Natural killer cell (primary cell): ENCODE measurements at regions not wholly inside any gene's neighbourhood (a gene's known extent, or its start where the extent isn't known, plus 50 kb on each side); places are given as distances from the start of the nearest gene placed in this dataset.

Experiments used
- ATAC-seq, 3 donors: fragments of 150-1000 bp in 2 of 3; fragments of 200-7000 bp in 1 of 3; cut with Tn5 transposase; 1 replicate in 1 of 3; 2 replicates in 2 of 3; pipeline ENCODE4 v1.10.0; 2021; ENCODE audit warnings: mild to moderate bottlenecking in 2 of 3, moderate library complexity in 2 of 3
- DNase-seq, 2 donors: peaks; one replicate each; pipeline versions ENCODE4 v3.0.0 to v3.0.0-alpha.2; 2013 to 2021; ENCODE audit warnings: mixed read lengths in 1 of 2
- H3K27ac ChIP-seq: one replicate; pipeline ENCODE4 v1.5.1; 2013; ENCODE audit warnings: mild to moderate bottlenecking, low read length
- H3K27me3 ChIP-seq: one replicate; pipeline ENCODE4 v1.6.1; 2013; ENCODE audit warnings: low read length; ENCODE audit not compliant: control insufficient read depth, insufficient read depth
- H3K36me3 ChIP-seq: one replicate; pipeline ENCODE4 v1.6.1; 2013; ENCODE audit warnings: low read length; ENCODE audit not compliant: control insufficient read depth, insufficient read depth
- H3K4me1 ChIP-seq: one replicate; pipeline ENCODE4 v1.6.1; 2013; ENCODE audit warnings: low read length; ENCODE audit not compliant: control insufficient read depth, insufficient read depth
- H3K4me3 ChIP-seq: one replicate; pipeline ENCODE4 v1.5.1; 2013; ENCODE audit warnings: low read length
- H3K9me3 ChIP-seq: one replicate; pipeline ENCODE4 v1.6.1; 2013; ENCODE audit warnings: low read length; ENCODE audit not compliant: control insufficient read depth, insufficient read depth
- H3K27ac Mint-ChIP-seq, 2 donors: one replicate each; pipeline ENCODE4 v1.8.0; 2022; ENCODE audit warnings: mild to moderate bottlenecking in 2 of 2, mixed read lengths in 2 of 2, moderate library complexity in 1 of 2
- H3K27me3 Mint-ChIP-seq, 2 donors: one replicate each; pipeline ENCODE4 v1.8.0; 2022; ENCODE audit warnings: low read depth in 2 of 2, mixed read lengths in 2 of 2
- H3K36me3 Mint-ChIP-seq: one replicate; pipeline ENCODE4 v1.8.0; 2022; ENCODE audit warnings: mixed read lengths
- H3K4me1 Mint-ChIP-seq, 2 donors: one replicate each; pipeline ENCODE4 v1.8.0; 2022; ENCODE audit warnings: mixed read lengths in 2 of 2
- H3K4me3 Mint-ChIP-seq: one replicate; pipeline ENCODE4 v1.8.0; 2022; ENCODE audit warnings: mild to moderate bottlenecking, moderate library complexity, mixed read lengths
- H3K9me3 Mint-ChIP-seq, 2 donors: one replicate each; pipeline ENCODE4 v1.8.0; 2022; ENCODE audit warnings: mixed read lengths in 2 of 2
- WGBS: methylation state at CpG from one replicate; pipeline ENCODE4 v1.1.7; 2013; ENCODE audit warnings: missing lambda C conversion rate; ENCODE audit not compliant: insufficient coverage; 5-methylcytosine and 5-hydroxymethylcytosine counted together
- intact Hi-C: fragments of 100-400 bp; cut with micrococcal nuclease; formaldehyde crosslinking; loops from one replicate; pipeline ENCODE4 v1.14.2; 2022
- TF ChIP-seq, protein P1 (sequence below): fragments of 200-600 bp; IDR thresholded peaks from one replicate; pipeline ENCODE4 v1.8.0; 2022; ENCODE audit warnings: antibody characterized with exemption

DNA sequence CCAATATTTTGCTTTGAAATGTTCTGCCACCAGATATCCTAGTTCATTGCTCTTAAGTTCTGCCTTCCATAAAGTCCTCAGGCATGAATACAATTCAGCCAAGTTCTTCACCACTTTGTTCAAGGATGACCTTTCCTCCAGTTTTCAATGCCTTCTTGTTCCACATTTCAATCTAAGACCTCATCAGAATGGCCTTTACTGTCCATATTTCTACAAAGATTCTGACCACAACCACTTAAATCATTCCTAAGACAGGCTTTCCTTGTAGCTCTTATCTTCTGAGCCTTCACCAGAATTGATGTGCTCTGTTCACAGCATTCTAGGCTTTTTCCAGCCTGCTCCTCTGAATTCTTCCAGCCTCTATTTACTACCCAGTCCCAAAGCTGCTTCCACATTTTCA, 319.0 kb downstream of the HACE1 start:
- no peaks in the 10 kb centered on the region for H3K27me3 ChIP-seq
- H3K4me1 ChIP-seq: no peaks in the 10 kb centered on the region
- Mint-ChIP-seq H3K4me3 (no peak overlapping the region), H3K27ac (no peak overlapping the region), H3K4me1 (no peaks in the 10 kb centered on the region), H3K9me3 (peaks cover 0 to 3% of the 10 kb centered on the region in 2 donors), H3K27me3 (peaks cover 0 to 5% of the 10 kb centered on the region in 2 donors), H3K36me3 (no peaks in the 10 kb centered on the region)
- H3K27ac ChIP-seq: no peak overlapping the region
- TF ChIP-seq, protein P1, sequence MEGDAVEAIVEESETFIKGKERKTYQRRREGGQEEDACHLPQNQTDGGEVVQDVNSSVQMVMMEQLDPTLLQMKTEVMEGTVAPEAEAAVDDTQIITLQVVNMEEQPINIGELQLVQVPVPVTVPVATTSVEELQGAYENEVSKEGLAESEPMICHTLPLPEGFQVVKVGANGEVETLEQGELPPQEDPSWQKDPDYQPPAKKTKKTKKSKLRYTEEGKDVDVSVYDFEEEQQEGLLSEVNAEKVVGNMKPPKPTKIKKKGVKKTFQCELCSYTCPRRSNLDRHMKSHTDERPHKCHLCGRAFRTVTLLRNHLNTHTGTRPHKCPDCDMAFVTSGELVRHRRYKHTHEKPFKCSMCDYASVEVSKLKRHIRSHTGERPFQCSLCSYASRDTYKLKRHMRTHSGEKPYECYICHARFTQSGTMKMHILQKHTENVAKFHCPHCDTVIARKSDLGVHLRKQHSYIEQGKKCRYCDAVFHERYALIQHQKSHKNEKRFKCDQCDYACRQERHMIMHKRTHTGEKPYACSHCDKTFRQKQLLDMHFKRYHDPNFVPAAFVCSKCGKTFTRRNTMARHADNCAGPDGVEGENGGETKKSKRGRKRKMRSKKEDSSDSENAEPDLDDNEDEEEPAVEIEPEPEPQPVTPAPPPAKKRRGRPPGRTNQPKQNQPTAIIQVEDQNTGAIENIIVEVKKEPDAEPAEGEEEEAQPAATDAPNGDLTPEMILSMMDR: no peak
- no peaks in the 10 kb centered on the region for H3K36me3 ChIP-seq
- ATAC-seq (no peak), DNase-seq (no peak)
- H3K9me3 ChIP-seq: no peaks in the 10 kb centered on the region
- intact Hi-C loops: no loop called here
- H3K4me3 ChIP-seq: no peak overlapping the region

DNA sequence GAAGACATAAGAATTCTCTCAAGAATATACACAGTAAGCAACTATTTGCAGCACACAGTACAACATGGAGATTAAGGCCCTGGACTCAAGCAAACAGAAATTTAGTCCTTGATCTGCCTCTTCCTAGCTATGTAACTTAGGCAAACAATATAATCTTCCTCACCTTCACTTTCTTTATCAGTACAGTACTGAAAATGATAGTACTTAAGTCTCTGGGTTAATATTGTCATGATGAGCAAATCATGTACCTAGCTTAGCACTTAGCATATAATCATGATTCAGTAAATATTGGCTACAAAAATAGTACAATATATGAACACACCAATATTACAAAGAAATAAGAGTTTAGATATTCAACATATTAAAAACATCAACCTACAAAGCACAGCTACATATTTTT, 320.5 kb downstream of the HACE1 start:
- no peaks in the 10 kb centered on the region for H3K9me3 ChIP-seq
- no peak overlapping the region for H3K27ac Mint-ChIP-seq
- intact Hi-C loops: no loop called here
- DNase-seq (no peak), ATAC-seq (no peak)
- H3K4me3 Mint-ChIP-seq: no peak overlapping the region
- H3K9me3 Mint-ChIP-seq: peaks cover 0 to 3% of the 10 kb centered on the region in 2 donors
- no peaks in the 10 kb centered on the region for H3K36me3 Mint-ChIP-seq
- H3K27ac ChIP-seq: no peak overlapping the region
- H3K36me3 ChIP-seq: no peaks in the 10 kb centered on the region
- no peaks in the 10 kb centered on the region for H3K27me3 ChIP-seq
- H3K4me3 ChIP-seq: no peak overlapping the region
- no peaks in the 10 kb centered on the region for H3K4me1 ChIP-seq
- TF ChIP-seq, protein P1: no peak
- H3K27me3 Mint-ChIP-seq: peaks cover 0 to 7% of the 10 kb centered on the region in 2 donors
- H3K4me1 Mint-ChIP-seq: no peaks in the 10 kb centered on the region

DNA sequence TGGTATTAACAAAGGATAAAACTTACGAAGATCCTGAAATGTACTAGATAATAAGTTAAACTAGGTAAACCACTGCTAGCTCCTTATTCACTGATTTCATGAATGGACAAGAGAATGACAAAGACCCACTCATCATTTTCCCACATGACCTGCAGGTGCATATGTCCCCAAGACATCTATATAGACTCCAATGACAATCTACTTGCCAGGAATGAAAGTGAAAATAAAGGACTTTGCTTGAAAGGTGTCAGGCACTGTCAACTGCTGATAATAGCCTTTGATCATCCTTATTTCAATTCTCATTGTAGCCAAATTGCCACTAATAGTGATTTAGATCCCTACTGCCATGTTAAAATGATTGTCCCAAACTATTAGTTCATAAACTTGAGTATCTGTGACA, 321.8 kb downstream of the HACE1 start:
- no peaks in the 10 kb centered on the region for H3K36me3 Mint-ChIP-seq

DNA sequence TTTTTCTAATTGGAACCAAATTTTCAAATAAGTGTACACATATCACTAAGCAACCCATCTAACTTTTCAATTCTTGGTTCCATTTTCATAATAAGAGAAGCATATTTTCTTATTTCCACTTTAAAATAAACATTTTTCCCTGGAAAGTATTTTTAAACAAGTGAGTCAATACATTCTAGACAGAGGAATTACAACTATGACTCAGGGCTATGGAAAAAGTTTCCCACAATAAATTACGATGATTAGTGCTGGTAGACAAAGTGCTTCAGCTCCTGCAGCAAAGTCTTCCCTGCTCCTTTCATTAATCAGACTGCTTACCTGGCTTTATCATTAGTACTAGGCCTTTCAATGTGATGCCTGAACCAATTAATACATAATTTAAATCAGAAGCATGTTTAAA, 322.5 kb downstream of the HACE1 start:
- TF ChIP-seq, protein P1: no peak
- Histone ChIP-seq H3K27me3 (no peaks in the 10 kb centered on the region), H3K36me3 (no peaks in the 10 kb centered on the region), H3K9me3 (no peaks in the 10 kb centered on the region), H3K27ac (no peak overlapping the region), H3K4me3 (no peak overlapping the region), H3K4me1 (no peaks in the 10 kb centered on the region)
- peaks cover 0 to 5% of the 10 kb centered on the region in 2 donors for H3K27me3 Mint-ChIP-seq
- no peaks in the 10 kb centered on the region for H3K36me3 Mint-ChIP-seq
- ATAC-seq (no peak), DNase-seq (no peak)
- H3K4me3 Mint-ChIP-seq: no peak overlapping the region
- no peak overlapping the region for H3K27ac Mint-ChIP-seq
- 96% methylated on average over 1 of the region's 1 CpG for WGBS
- intact Hi-C loops: no loop called here
- no peaks in the 10 kb centered on the region for H3K4me1 Mint-ChIP-seq
- H3K9me3 Mint-ChIP-seq: peaks cover 0 to 3% of the 10 kb centered on the region in 2 donors

More for the DNA sequence above, 321.8 kb downstream of the HACE1 start:
- no CpG with 5 or more reads among the region's 1 CpG for WGBS
- Mint-ChIP-seq H3K27me3 (peaks cover 0 to 5% of the 10 kb centered on the region in 2 donors), H3K4me3 (no peak overlapping the region), H3K4me1 (no peaks in the 10 kb centered on the region), H3K27ac (no peak overlapping the region), H3K9me3 (peaks cover 0 to 3% of the 10 kb centered on the region in 2 donors)
- H3K4me1 ChIP-seq: no peaks in the 10 kb centered on the region
- intact Hi-C loops: no loop called here
- no peaks in the 10 kb centered on the region for H3K27me3 ChIP-seq
- ATAC-seq (no peak), DNase-seq (no peak)
- H3K27ac ChIP-seq: no peak overlapping the region
- no peaks in the 10 kb centered on the region for H3K9me3 ChIP-seq
- H3K4me3 ChIP-seq: no peak overlapping the region
- no peaks in the 10 kb centered on the region for H3K36me3 ChIP-seq
- TF ChIP-seq, protein P1: no peak
